HG03280 (cell line): ENCODE measurements at regions not wholly inside any gene's neighbourhood (a gene's known extent, or its start where the extent isn't known, plus 50 kb on each side); places are given as distances from the start of the nearest gene placed in this dataset.
"Not testable (repeated sequence)": the region's sequence is repeated elsewhere in the genome, so short reads cannot be mapped to it uniquely, and the experiment has no call there.

Experiments
- ATAC-seq: cut with Tn5 transposase; IDR thresholded peaks from one replicate; pipeline ENCODE4 v1.9.1; 2021; ENCODE audit warnings: mild to moderate bottlenecking, moderate library complexity; ENCODE audit not compliant: unreplicated experiment

DNA sequence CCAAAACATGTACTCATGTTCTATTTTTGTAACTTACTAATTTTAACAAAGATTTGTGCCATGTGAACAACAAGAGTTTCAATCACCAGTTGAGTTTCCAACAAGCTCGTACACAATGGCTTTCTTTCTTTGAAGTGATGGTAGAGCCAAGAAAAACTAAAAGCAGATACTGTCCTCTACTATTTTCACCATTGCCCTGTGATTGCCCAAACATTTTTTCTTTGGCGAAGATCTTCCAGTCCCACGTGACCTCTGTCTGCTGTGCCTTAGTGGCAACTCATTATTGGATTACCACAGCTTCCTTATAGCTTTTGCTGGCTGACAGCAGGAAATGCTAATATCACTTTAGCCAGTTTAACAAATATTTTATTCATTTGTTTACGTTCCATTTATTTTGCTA lies 1147.1 kb downstream of the STIM2 start:
- no peak for ATAC-seq

- ATAC-seq = no peak
These were observed 1148.9 kb downstream of the STIM2 start for GRCh38 chr4:28009541-28009940.

DNA sequence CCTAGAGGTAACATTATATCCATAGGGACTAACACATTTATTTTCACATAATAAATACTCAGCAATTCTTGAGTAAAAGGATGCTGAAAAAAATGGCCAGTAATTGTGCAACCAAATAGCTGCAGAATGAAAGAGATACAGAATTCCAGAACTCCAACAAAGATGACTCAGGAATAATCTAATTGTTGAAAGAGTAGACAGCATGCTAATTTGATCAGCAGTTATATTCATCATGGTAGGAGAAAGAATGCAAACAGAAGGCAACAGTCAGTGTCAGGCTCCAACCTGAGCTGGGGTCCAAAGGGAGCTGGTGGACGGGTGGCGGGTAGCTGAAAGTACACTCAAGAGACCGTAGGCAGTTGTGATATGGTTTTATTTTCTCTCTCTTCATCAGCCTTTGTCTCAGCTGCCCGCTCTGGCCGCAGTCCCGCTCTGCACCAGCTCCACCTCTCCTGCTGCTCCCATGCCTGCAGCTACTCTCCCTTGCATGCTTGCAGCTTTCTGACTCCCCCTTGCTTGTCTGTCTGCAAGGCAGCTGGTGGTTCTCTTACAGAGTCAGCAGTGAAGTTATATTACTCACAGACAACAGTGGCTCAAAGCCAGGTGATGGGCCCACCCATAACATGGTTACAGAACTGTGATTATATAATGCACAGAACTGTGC lies 1150.1 kb downstream of the STIM2 start:
- no peak for ATAC-seq

DNA sequence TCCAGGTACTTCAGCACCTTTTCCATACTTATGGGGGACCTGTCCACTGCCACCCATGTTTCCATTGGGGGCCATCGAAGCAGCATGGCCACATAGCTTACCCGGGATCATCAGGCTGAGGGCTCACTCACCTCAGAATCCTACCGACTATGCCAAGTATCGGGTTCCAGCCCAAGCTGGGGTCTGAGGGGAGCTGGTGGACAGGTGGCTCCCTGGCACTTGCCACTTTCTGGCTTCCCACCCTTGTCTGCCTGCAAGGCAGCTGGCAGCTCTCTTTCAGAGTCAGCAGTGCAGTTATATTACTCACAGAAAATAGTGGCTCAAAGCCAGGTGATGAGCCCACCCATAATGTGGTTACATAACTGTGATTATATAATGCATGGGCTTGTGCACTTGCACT lies 1153.8 kb downstream of the STIM2 start:
- ATAC-seq = no peak

DNA sequence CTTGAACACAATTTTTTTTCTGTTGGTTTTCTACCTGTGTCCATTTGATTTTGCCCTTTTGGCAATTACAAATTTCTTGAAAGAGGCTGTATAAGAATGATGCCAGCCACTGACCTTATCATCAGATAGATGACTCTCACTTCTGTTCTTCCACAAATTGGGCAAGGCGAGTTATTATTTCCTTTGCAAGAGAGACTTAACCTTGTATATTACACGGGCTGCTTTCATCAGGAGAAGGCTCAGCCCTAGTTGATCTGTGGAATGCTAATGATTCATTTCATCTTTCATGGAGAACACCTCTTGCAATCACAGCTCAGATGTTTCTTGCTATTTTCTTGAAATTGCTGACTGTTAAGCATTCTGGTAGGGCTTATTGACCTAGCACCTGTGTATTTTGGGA lies 1155.4 kb downstream of the STIM2 start:
- ATAC-seq = no peak

DNA sequence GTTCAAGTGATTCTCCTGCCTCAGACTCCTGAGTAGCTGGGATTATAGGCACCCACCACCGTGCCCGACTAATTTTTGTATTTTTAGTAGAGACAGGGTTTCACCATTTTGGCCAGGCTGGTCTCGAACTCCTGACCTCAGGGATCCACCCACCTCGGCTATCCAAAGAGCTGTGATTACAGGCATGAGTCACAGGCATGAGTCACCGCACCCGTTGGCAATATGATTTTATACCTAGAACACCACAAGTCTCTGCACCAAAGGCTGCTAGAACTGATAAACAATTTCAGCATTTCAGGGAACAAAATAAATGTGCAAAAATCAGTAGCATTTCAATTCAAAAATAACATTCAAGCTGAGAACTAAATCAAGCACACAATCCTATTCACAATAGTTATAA lies 1177.6 kb downstream of the STIM2 start:
- ATAC-seq = not testable (repeated sequence)

DNA sequence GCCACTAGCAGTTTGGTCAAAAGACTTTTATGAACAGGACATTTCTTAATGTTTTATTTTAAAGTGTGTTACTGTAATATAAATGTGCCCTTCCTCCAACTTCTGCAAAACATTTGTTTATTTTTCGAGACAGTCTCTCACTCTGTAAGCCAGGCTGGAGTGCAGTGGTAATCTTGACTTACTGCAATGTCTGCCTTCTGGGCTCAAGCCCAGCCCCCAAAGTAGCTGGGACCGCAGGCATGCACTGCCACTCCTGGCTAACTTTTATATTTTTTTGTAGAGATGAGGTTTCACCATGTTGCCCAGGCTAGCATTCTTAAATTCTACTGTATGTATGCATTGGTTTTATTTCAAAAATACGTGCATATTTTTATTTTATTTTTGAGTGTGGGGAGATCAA lies 1201.9 kb downstream of the STIM2 start:
- no peak for ATAC-seq

DNA sequence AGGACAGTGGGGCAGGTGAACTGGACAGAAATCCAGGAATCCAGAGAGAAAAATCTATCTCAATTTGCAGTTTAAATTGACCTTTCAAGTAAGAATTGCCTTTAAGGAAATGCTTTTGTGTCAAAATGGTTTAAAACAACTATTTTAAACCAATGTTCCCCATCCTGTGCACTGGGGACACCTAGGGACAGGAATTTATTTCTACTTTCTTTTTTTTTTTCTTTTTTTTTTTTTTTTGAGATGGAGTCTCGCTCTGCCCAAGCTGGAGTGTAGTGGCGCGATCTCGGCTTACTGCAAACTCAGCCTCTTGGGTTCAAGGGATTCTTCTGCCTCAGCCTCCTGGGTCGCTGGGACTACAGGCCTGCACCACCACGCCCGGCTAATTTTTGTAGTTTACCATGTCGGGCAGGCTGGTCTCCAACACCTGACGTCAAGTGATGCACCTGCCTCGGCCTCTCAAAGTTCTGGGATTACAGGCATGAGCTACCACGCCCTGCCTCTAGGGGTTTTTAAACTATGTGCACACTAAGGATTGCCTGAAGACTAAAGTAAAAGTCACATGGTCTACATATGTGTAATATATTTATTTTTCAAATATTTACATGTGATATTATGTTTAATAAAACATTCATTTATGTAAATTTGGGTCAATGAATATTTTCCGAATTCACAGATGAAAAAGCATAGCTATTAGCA lies 1213.4 kb downstream of the STIM2 start:
- no peak for ATAC-seq

- no peak for ATAC-seq
These were observed 1214.8 kb downstream of the STIM2 start for GRCh38 chr4:28075401-28075956.

GRCh38 chr4:28077203-28077602 lies 1216.6 kb downstream of the STIM2 start:
- not testable (repeated sequence) for ATAC-seq

DNA sequence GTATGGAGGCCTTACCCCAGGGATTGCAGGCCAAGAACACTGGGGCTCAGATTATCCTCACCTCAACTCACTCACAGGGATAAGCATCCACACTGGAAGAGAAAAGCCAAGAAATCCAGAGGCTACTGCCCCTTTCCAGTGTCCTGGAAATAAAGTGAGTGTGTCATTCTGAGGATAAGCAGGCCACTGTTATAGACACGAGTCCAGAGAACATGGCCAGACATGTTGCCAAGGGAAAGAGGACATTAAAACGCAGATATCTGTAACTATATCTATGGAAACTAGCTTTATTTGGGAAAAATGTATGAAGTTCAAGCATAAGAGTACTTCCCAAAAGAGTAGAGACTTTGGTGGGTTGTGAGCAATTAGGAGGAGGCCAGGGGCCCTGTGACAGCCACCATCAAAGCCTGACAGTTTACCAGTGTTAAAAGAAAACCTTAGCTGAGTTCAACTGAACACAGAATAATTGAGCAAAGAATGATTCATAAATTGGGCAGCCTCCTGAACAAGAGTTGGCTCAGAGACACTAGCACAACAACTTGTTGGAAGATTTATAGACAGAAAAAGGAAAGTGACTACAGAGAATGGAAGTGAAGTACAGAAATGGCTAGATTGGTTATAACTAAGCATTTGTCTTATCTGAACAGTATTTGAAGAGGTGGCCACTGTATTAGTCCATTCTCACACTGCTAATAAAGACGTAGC lies 1222.2 kb downstream of the STIM2 start:
- no peak for ATAC-seq

GRCh38 chr4:28092610-28093009 lies 1232.0 kb downstream of the STIM2 start:
- ATAC-seq = no peak

- ATAC-seq = no peak
These were observed 1232.4 kb downstream of the STIM2 start for GRCh38 chr4:28093071-28093470.

DNA sequence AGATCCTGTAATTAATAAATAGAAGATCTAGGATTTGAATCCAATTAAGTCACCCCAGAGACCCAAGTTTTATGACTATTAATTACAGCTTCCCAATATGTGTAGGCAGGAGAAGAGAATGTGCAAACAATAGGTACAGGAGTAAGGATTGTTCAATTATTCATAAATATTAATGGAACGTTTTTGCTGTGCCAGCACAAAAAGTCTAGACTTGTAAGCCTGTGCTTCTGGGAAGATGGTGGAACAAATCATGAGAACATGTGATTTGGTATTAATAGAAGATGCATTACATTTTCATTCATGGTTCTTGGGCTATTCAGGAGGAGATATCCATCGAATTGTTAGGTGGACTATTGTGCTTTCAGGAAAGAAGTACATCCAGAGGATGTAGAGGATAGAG lies 1240.9 kb downstream of the STIM2 start:
- ATAC-seq = no peak

DNA sequence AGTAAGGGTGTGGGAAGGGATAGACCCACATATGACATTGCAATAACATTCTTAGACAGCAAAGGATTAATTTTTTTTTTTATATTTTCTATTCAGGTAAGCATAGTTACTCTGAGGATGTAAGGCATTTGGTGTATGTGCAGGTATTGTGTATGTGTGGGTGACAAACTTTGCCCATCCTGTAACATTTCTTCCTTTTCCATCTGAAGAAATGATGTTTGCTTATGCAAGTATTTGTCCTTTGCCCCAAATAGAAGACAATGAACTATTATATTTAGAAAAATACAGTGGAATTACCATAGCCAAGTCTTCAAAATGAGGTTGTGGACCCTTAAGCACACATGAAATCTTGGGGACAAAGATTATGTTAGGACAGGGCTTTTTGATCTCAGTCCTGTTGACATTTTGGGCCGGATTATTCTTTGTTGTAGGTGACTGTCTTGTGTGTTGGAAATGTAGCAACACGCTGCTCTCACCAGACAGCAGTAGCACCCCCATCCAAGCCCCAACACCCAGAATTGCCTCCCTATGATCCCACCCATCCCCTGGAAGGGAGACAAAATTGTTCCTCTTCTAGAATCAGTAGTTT lies 1244.7 kb downstream of the STIM2 start:
- ATAC-seq = no peak

DNA sequence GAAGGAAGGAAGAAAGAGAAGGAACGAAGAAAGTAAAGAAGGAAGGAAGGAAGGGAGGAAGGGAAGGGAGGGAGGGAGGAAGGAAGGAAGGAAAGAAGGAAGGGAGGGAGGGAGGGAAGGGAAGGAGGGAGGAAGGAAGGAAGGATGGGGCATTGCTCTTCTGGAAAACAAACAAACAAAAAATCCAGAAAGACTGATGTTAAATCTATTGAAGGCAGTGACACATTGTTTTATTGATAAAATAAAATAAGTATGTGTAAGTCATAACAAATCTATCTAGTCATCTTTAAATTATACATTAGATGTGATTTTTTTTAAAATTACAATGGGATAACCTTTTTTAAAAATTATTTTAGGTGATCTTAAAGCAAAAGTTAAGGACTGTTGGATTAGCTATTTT lies 1245.5 kb downstream of the STIM2 start:
- ATAC-seq = no peak

DNA sequence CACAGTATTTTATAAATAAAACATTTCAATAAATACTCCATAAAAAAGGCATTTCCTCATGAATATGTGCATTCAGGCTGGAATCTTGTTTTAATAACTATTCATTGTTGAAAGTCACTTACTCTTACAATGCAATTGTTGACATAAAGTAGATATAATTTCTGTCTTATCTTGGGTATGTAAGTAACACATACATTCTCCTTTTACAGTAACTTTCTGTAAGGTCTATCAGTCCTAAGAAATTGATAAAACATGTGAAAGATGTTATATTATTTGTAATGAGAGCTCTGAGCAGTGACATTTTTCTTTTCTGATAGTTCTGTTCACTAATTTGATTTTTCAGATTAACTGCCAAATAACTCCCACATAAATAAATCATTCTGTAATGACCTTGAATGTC lies 1249.2 kb downstream of the STIM2 start:
- no peak for ATAC-seq

GRCh38 chr4:28112691-28113335 lies 1252.2 kb downstream of the STIM2 start:
- ATAC-seq = not testable (repeated sequence)

DNA sequence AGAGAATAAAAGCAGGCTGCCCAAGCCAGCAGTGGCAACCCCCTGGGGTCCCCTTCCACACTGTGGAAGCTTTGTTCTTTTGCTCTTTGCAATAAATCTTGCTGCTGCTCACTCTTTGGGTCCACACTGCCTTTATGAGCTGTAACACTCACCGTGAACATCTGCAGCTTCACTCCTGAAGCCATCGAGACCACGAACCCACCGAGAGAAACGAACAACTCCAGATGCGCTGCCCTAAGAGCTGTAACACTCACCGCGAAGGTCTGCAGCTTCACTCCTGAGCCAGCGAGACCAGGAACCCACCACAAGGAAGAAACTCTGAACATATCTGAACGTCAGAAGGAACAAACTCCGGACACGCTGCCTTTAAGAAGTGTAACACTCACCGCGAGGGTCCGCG lies 1252.9 kb downstream of the STIM2 start:
- ATAC-seq = not testable (repeated sequence)

DNA sequence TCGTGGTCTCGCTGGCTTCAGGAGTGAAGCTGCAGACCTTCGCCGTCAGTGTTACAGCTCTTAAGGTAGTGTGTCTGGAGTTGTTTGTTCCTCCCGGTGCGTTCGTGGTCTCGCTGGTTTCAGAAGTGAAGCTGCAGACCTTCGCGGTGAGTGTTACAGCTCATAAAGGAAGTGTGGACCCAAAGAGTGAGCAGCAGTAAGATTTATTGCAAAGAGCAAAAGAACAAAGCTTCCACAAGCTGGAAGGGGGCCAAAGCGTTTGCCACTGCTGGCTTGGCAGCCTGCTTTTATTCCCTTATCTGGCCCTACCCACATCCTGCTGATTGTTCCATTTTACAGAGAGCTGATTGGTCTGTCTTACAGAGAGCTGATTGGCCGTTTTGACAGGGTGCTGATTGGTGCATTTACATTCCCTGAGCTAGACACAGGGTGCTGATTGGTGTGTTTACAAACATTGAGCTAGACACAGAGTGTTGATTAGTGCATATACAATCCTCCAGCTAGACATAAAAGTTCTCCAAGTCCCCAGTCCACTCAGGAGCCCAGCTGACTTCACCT lies 1256.0 kb downstream of the STIM2 start:
- not testable (repeated sequence) for ATAC-seq
